H1 (cell line): ENCODE measurements at regions not wholly inside any gene's neighbourhood (a gene's known extent, or its start where the extent isn't known, plus 50 kb on each side); places are given as distances from the start of the nearest gene placed in this dataset.

Experiments used
- CTCF ChIA-PET: fragments of 300-600 bp; sonication (Branson Sonifier 250); formaldehyde crosslinking; loops from one replicate; lab custom pipeline; 2021; ENCODE audit not compliant: partially characterized antibody; lab: Charles Lee
- POLR2A ChIA-PET: fragments of 300-600 bp; sonication (Branson Sonifier 250); formaldehyde crosslinking; loops from one replicate; lab custom pipeline; 2021; ENCODE audit warnings: inconsistent platforms; ENCODE audit not compliant: partially characterized antibody; lab: Charles Lee
- DNase-seq, 2 experiments: peaks; one replicate each; pipeline versions ENCODE4 v3.0.0 to v3.0.0-alpha.2; 2010 to 2022; ENCODE audit warnings: low spot score in 2 of 2, low read depth in 1 of 2, mixed read lengths in 1 of 2
- FAIRE-seq: peaks from 2 replicates; lab custom pipeline; 2011; peaks lifted over from hg19 to GRCh38; lab: Jason Lieb, UNC
- H2AFZ ChIP-seq: 2 replicates; pipeline ENCODE4 v1.8.1; 2012; ENCODE audit warnings: low read length, inconsistent platforms
- H2AK5ac ChIP-seq: 2 replicates; pipeline ENCODE4 v1.6.1; 2013; ENCODE audit warnings: low read depth, low read length
- H2BK120ac ChIP-seq: replicated peaks from 2 replicates; pipeline ENCODE3; 2013; ENCODE audit warnings: low read depth, low read length, inconsistent platforms
- H2BK12ac ChIP-seq: 2 replicates; pipeline ENCODE4 v1.6.1; 2013; ENCODE audit warnings: low read depth, low read length
- H2BK15ac ChIP-seq: 2 replicates; pipeline ENCODE4 v1.6.1; 2013; ENCODE audit warnings: low read length
- H2BK20ac ChIP-seq: 2 replicates; pipeline ENCODE4 v1.6.1; 2013; ENCODE audit warnings: low read length
- H2BK5ac ChIP-seq: 2 replicates; pipeline ENCODE4 v1.6.1; 2013; ENCODE audit warnings: low read depth, low read length
- H3K14ac ChIP-seq: 2 replicates; pipeline ENCODE4 v1.6.1; 2013; ENCODE audit warnings: inconsistent platforms; ENCODE audit not compliant: insufficient read length
- H3K18ac ChIP-seq: 2 replicates; pipeline ENCODE4 v1.6.1; 2013; ENCODE audit warnings: low read length; ENCODE audit errors: extremely low read depth
- H3K23ac ChIP-seq: 2 replicates; pipeline ENCODE4 v1.6.1; 2013; ENCODE audit warnings: inconsistent platforms; ENCODE audit not compliant: insufficient read length
- H3K23me2 ChIP-seq: 2 replicates; pipeline ENCODE4 v1.6.1; 2013; ENCODE audit warnings: low read depth, low read length
- H3K27ac ChIP-seq: 2 replicates; pipeline ENCODE4 v1.6.1; 2011; ENCODE audit warnings: low read depth, low read length, inconsistent platforms
- H3K27me3 ChIP-seq, 4 experiments: replicated peaks in 1 of 4; 1 replicate in 1 of 4; 2 replicates in 3 of 4; pipeline versions ENCODE4 v1.6.1 to v1.8.1; 2011 to 2013; ENCODE audit warnings: low read length in 3 of 4, mild to moderate bottlenecking in 3 of 4, inconsistent platforms in 2 of 4, mixed read lengths in 2 of 4, moderate library complexity in 1 of 4; ENCODE audit not compliant: control insufficient read depth in 3 of 4, insufficient read depth in 3 of 4; ENCODE audit errors: extremely low read depth in 1 of 4
- H3K36me3 ChIP-seq, 4 experiments: 2 replicates each; pipeline versions ENCODE4 v1.6.1 to v1.8.1; 2011 to 2013; ENCODE audit warnings: mild to moderate bottlenecking in 4 of 4, low read length in 3 of 4, moderate library complexity in 2 of 4, control low read depth in 1 of 4, inconsistent platforms in 1 of 4; ENCODE audit not compliant: insufficient read depth in 4 of 4, control insufficient read depth in 2 of 4
- H3K4ac ChIP-seq: replicated peaks from 2 replicates; pipeline ENCODE3; 2013; ENCODE audit warnings: low read length, low read depth, mixed read lengths, inconsistent platforms; ENCODE audit not compliant: insufficient read length
- H3K4me1 ChIP-seq, 4 experiments: replicated peaks in 1 of 4; 1 replicate in 1 of 4; 2 replicates in 3 of 4; pipeline versions ENCODE4 v1.6.1 to v1.8.1; 2011 to 2013; ENCODE audit warnings: low read length in 3 of 4, inconsistent platforms in 2 of 4, mixed read lengths in 1 of 4; ENCODE audit not compliant: insufficient read depth in 4 of 4, control insufficient read depth in 3 of 4
- H3K4me2 ChIP-seq, 2 experiments: 2 replicates each; pipeline versions ENCODE4 v1.6.1 to v1.8.1; 2011 to 2013; ENCODE audit warnings: low read depth in 2 of 2, low read length in 2 of 2, control low read depth in 1 of 2, inconsistent platforms in 1 of 2, mild to moderate bottlenecking in 1 of 2; ENCODE audit not compliant: insufficient read depth in 1 of 2
- H3K4me3 ChIP-seq, 4 experiments: fragments of 200-600, 300-600 bp in 1 of 4; sonication (generic), shearing (Covaris generic), sonication (Bioruptor Twin) in 1 of 4; 2 replicates each; pipeline versions ENCODE4 v1.5.1 to v1.8.1; 2011 to 2016; ENCODE audit warnings: low read length in 4 of 4, low read depth in 3 of 4, control low read depth in 2 of 4, inconsistent platforms in 2 of 4, mild to moderate bottlenecking in 2 of 4, mixed read lengths in 1 of 4, moderate library complexity in 1 of 4; ENCODE audit not compliant: insufficient read depth in 2 of 4; ENCODE audit errors: extremely low read depth in 1 of 4
- H3K56ac ChIP-seq: replicated peaks from 2 replicates; pipeline ENCODE3; 2013; ENCODE audit warnings: low read depth, mild to moderate bottlenecking, mixed read lengths, low read length, inconsistent platforms; ENCODE audit not compliant: insufficient read length
- H3K79me1 ChIP-seq: 2 replicates; pipeline ENCODE4 v1.6.1; 2013; ENCODE audit warnings: low read depth, low read length, control low read depth
- H3K79me2 ChIP-seq, 2 experiments: 2 replicates each; pipeline versions ENCODE4 v1.6.1 to v1.8.1; 2012 to 2013; ENCODE audit warnings: low read length in 2 of 2, mild to moderate bottlenecking in 2 of 2, inconsistent platforms in 1 of 2; ENCODE audit not compliant: insufficient read depth in 2 of 2, control insufficient read depth in 1 of 2
- H3K9ac ChIP-seq, 4 experiments: replicated peaks in 1 of 4; 1 replicate in 1 of 4; 2 replicates in 3 of 4; pipeline versions ENCODE4 v1.6.1 to v1.8.1; 2011 to 2013; ENCODE audit warnings: low read depth in 3 of 4, low read length in 3 of 4, control low read depth in 2 of 4, mild to moderate bottlenecking in 2 of 4, moderate library complexity in 2 of 4, inconsistent platforms in 1 of 4; ENCODE audit errors: extremely low read depth in 1 of 4
- H3K9me3 ChIP-seq, 2 experiments: 2 replicates each; pipeline versions ENCODE4 v1.6.1 to v1.8.1; 2012 to 2013; ENCODE audit warnings: mild to moderate bottlenecking in 2 of 2, moderate library complexity in 2 of 2, control low read depth in 1 of 2, inconsistent platforms in 1 of 2, low read depth in 1 of 2, low read length in 1 of 2, mixed read lengths in 1 of 2; ENCODE audit not compliant: insufficient read depth in 2 of 2
- H4K20me1 ChIP-seq, 2 experiments: replicated peaks in 1 of 2; 2 replicates each; pipeline versions ENCODE3 to v1.8.1; 2011 to 2013; ENCODE audit warnings: inconsistent platforms in 2 of 2, low read length in 2 of 2, mild to moderate bottlenecking in 1 of 2; ENCODE audit not compliant: insufficient read depth in 2 of 2, control insufficient read depth in 1 of 2
- H4K5ac ChIP-seq: 2 replicates; pipeline ENCODE4 v1.6.1; 2013; ENCODE audit warnings: low read length, low read depth, mixed read lengths, inconsistent platforms; ENCODE audit not compliant: insufficient read length
- H4K8ac ChIP-seq: 2 replicates; pipeline ENCODE4 v1.8.0; 2013; ENCODE audit warnings: mild to moderate bottlenecking, moderate library complexity, low read length, inconsistent platforms; ENCODE audit not compliant: insufficient read depth; ENCODE audit errors: extremely low read depth
- H4K91ac ChIP-seq: replicated peaks from 2 replicates; pipeline ENCODE3; 2013; ENCODE audit warnings: low read length, mixed read lengths, inconsistent platforms; ENCODE audit not compliant: insufficient read length
- CEBPB ChIP-seq: IDR thresholded peaks from 2 replicates; pipeline ENCODE4 v1.6.1; 2012; ENCODE audit warnings: low read depth, low read length
- HDAC6 ChIP-seq: IDR thresholded peaks from one replicate; pipeline ENCODE4 v1.7.1; 2012; ENCODE audit warnings: low read depth, mild to moderate bottlenecking, inconsistent platforms, low read length, moderate library complexity
- JUN ChIP-seq: IDR thresholded peaks from 2 replicates; pipeline ENCODE4 v1.6.1; 2011; ENCODE audit warnings: low read depth, mild to moderate bottlenecking, improper control_type of control experiment, low read length
- JUND ChIP-seq: IDR thresholded peaks from 2 replicates; pipeline ENCODE4 v1.6.1; 2011; ENCODE audit warnings: mild to moderate bottlenecking, improper control_type of control experiment, low read length
- KDM4A ChIP-seq: IDR thresholded peaks from one replicate; pipeline ENCODE4 v1.7.1; 2012; ENCODE audit warnings: low read depth, mild to moderate bottlenecking, moderate library complexity, low read length, inconsistent platforms; ENCODE audit not compliant: severe bottlenecking
- MAFK ChIP-seq: IDR thresholded peaks from 2 replicates; pipeline ENCODE4 v1.6.1; 2012; ENCODE audit warnings: low read depth, mild to moderate bottlenecking, improper control_type of control experiment, low read length
- NANOG ChIP-seq: IDR thresholded peaks from 2 replicates; pipeline ENCODE4 v1.6.1; 2011; ENCODE audit warnings: low read length, low read depth, mild to moderate bottlenecking, inconsistent platforms; ENCODE audit not compliant: insufficient read depth, poor library complexity, severe bottlenecking
- NRF1 ChIP-seq: IDR thresholded peaks from 2 replicates; pipeline ENCODE4 v1.6.1; 2011; ENCODE audit warnings: mild to moderate bottlenecking, low read depth, low read length, improper control_type of control experiment
- SAP30 ChIP-seq: fragments of 300-600 bp; sonication (generic); IDR thresholded peaks from 2 replicates; pipeline ENCODE4 v1.7.1; 2012; ENCODE audit warnings: low read length, moderate library complexity, mild to moderate bottlenecking, inconsistent platforms; ENCODE audit not compliant: insufficient read depth, insufficient replicate concordance
- SIX5 ChIP-seq: IDR thresholded peaks from 2 replicates; pipeline ENCODE4 v1.6.1; 2011; ENCODE audit warnings: mild to moderate bottlenecking, low read depth, low read length
- SP2 ChIP-seq: IDR thresholded peaks from 2 replicates; pipeline ENCODE4 v1.6.1; 2012; ENCODE audit warnings: mild to moderate bottlenecking, low read length, inconsistent platforms
- SP4 ChIP-seq: IDR thresholded peaks from 2 replicates; pipeline ENCODE4 v1.6.1; 2012; ENCODE audit warnings: low read length, inconsistent platforms
- TAF1 ChIP-seq: IDR thresholded peaks from 2 replicates; pipeline ENCODE4 v1.6.1; 2011; ENCODE audit warnings: mild to moderate bottlenecking, low read depth, low read length
- TBP ChIP-seq: IDR thresholded peaks from 2 replicates; pipeline ENCODE4 v1.6.1; 2011; ENCODE audit warnings: low read depth, low read length, improper control_type of control experiment
- TF ChIP-seq, protein P1 (sequence below): IDR thresholded peaks from 2 replicates; pipeline ENCODE4 v1.6.1; 2012; ENCODE audit warnings: low read length, inconsistent platforms

DNA sequence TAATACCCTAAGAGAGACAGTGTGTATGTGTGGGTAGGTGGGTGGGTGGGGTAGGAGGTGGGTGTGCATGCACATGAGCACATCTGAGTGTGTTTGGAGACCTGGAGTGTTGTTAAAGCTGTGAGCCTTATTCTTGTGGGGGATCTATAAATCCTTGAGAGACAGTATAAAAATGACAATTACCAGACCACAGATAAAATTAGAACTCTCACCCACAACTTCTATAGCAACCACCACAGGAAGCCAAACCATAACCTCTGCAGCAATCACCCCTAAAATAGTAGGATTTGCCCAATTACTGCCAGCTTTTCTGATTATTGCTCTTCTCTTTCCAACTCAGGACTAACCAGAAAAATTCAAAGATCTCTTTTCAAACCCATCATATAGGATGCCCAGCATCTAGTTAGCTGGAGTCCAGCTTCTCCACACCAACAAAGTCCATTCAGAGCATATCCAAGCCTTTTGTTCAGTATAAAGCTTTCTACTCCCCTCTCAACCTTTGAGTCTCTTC, 93.4 kb upstream of the SLITRK1 start:
- Histone ChIP-seq H3K23me2 (no peaks in the 10 kb centered on the region), H3K27me3 (no peaks in the 10 kb centered on the region; a peak in 1 of 7 replicates), H3K79me1 (no peaks in the 10 kb centered on the region), H3K4me2 (no peak overlapping the region), H3K36me3 (no peaks in the 10 kb centered on the region), H4K91ac (peak overlapping the region; percentile 25), H2AK5ac (no peak overlapping the region), H2BK20ac (0 out of 2 replicates have a peak overlapping the region, but pooled peaks have one; percentile 50), H3K56ac (no peak overlapping the region), H3K14ac (no peak overlapping the region), H3K4me1 (peaks cover 0 to 6% (median 5%) of the 10 kb centered on the region in 4 experiments; a peak in 2 of 7 replicates), H2BK120ac (peak overlapping the region; percentile 63), H4K5ac (no peak overlapping the region), H3K79me2 (no peaks in the 10 kb centered on the region), H3K27ac (no peak overlapping the region)
- DNase-seq, result no peak
- no peak for FAIRE-seq
- TF ChIP-seq MAFK (no peak), HDAC6 (no peak), JUND (no peak), SP4 (no peak), SAP30 (no peak), CEBPB (no peak), SIX5 (no peak), TBP (no peak), NANOG (no peak), TAF1 (no peak), KDM4A (no peak), NRF1 (no peak), SP2 (no peak), JUN (no peak)
- TF ChIP-seq, protein P1, sequence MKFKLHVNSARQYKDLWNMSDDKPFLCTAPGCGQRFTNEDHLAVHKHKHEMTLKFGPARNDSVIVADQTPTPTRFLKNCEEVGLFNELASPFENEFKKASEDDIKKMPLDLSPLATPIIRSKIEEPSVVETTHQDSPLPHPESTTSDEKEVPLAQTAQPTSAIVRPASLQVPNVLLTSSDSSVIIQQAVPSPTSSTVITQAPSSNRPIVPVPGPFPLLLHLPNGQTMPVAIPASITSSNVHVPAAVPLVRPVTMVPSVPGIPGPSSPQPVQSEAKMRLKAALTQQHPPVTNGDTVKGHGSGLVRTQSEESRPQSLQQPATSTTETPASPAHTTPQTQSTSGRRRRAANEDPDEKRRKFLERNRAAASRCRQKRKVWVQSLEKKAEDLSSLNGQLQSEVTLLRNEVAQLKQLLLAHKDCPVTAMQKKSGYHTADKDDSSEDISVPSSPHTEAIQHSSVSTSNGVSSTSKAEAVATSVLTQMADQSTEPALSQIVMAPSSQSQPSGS, result no peak
- TF ChIP-seq, all 59 proteins: peak for 0
- Histone ChIP-seq H2BK15ac (no peak overlapping the region), H3K9ac (no peak overlapping the region), H2BK12ac (no peak overlapping the region), H3K18ac (no peak overlapping the region; the same call in 1 of the 2 replicates), H3K23ac (no peak overlapping the region), H4K20me1 (no peaks in the 10 kb centered on the region), H3K4me3 (no peak overlapping the region), H4K8ac (no peak overlapping the region), H3K9me3 (no peaks in the 10 kb centered on the region), H2BK5ac (no peak overlapping the region), H3K4ac (no peak overlapping the region), H2AFZ (peak overlapping the region; percentile 65)
- CTCF ChIA-PET, result no interaction called here
- POLR2A ChIA-PET, result no interaction called here
